Neural cell (in vitro differentiated cells): ENCODE measurements at regions not wholly inside any gene's neighbourhood (a gene's known extent, or its start where the extent isn't known, plus 50 kb on each side); places are given as distances from the start of the nearest gene placed in this dataset.

ENCODE experiments used
- H2AFZ ChIP-seq: fragments of 200-600, 300-800 bp; sonication (generic), shearing (Covaris generic); 2 replicates; pipeline ENCODE4 v1.6.0; 2014; ENCODE audit warnings: low read depth, mild to moderate bottlenecking, antibody characterized with exemption, low read length, moderate library complexity
- H3F3A ChIP-seq: fragments of 200-600 bp; shearing (Covaris generic); 2 replicates; pipeline ENCODE4 v1.6.1; 2016; ENCODE audit warnings: mild to moderate bottlenecking, moderate library complexity, mixed read lengths, antibody characterized with exemption, low read length; ENCODE audit not compliant: insufficient read depth, poor library complexity, severe bottlenecking
- H3K27ac ChIP-seq: fragments of 200-600, 300-800 bp; sonication (generic), shearing (Covaris generic); 2 replicates; pipeline ENCODE4 v1.5.1; 2014; ENCODE audit warnings: mild to moderate bottlenecking, low read length, moderate library complexity
- H3K27me3 ChIP-seq: fragments of 300-800, 200-600 bp; sonication (generic), shearing (Covaris generic); 2 replicates; pipeline ENCODE4 v1.6.0; 2014; ENCODE audit warnings: mild to moderate bottlenecking, low read depth, low read length, moderate library complexity; ENCODE audit not compliant: insufficient read depth
- H3K36me3 ChIP-seq: fragments of 300-800, 200-600 bp; sonication (generic), shearing (Covaris generic); 2 replicates; pipeline ENCODE4 v1.5.1; 2014; ENCODE audit warnings: mild to moderate bottlenecking, antibody characterized with exemption, low read length, moderate library complexity; ENCODE audit not compliant: insufficient read depth
- H3K4me2 ChIP-seq: fragments of 300-800, 200-600 bp; sonication (generic), shearing (Covaris generic); 2 replicates; pipeline ENCODE4 v1.6.0; 2014; ENCODE audit warnings: mild to moderate bottlenecking, low read length
- H3K4me3 ChIP-seq: fragments of 300-800, 200-600 bp; sonication (generic), shearing (Covaris generic); 2 replicates; pipeline ENCODE4 v1.5.1; 2014; ENCODE audit warnings: mild to moderate bottlenecking, low read length, moderate library complexity
- H3K79me2 ChIP-seq: fragments of 200-600 bp; shearing (Covaris generic); replicated peaks from 2 replicates; pipeline ENCODE4 v1.6.0; 2014; ENCODE audit warnings: mild to moderate bottlenecking, low read length, moderate library complexity; ENCODE audit not compliant: insufficient read depth
- H3K9ac ChIP-seq: fragments of 300-800, 200-600 bp; sonication (generic), shearing (Covaris generic); 2 replicates; pipeline ENCODE4 v1.6.1; 2016; ENCODE audit warnings: mild to moderate bottlenecking, low read length, mixed read lengths
- H3K9me2 ChIP-seq: fragments of 200-600 bp; shearing (Covaris generic); 2 replicates; pipeline ENCODE4 v1.6.1; 2016; ENCODE audit warnings: mild to moderate bottlenecking, low read length, mixed read lengths; ENCODE audit not compliant: insufficient read depth
- H3K9me3 ChIP-seq: fragments of 200-600, 300-800 bp; sonication (generic), shearing (Covaris generic); 2 replicates; pipeline ENCODE4 v1.6.1; 2016; ENCODE audit warnings: mild to moderate bottlenecking, mixed run types, low read length, moderate library complexity, mixed read lengths
- H4K20me1 ChIP-seq: fragments of 200-600 bp; shearing (Covaris generic); 2 replicates; pipeline ENCODE4 v1.6.1; 2016; ENCODE audit warnings: mild to moderate bottlenecking, mixed run types; ENCODE audit not compliant: insufficient read depth
- CTCF ChIP-seq: fragments of 450-650 bp; IDR thresholded peaks from 2 replicates; pipeline ENCODE4 v1.5.1; 2014; ENCODE audit warnings: antibody characterized with exemption, mild to moderate bottlenecking, moderate library complexity; ENCODE audit not compliant: poor library complexity, severe bottlenecking
- EP300 ChIP-seq: fragments of 450-650 bp; conservative IDR thresholded peaks from 2 replicates; pipeline ENCODE4 v1.6.1; 2014; ENCODE audit warnings: antibody characterized with exemption, mild to moderate bottlenecking, moderate library complexity; ENCODE audit not compliant: poor library complexity, severe bottlenecking
- EZH2 ChIP-seq: fragments of 200-600, 300-800 bp; shearing (Covaris generic), sonication (generic); IDR thresholded peaks from 2 replicates; pipeline ENCODE4 v1.6.1; 2014; ENCODE audit warnings: antibody characterized with exemption, low read length, borderline replicate concordance, mild to moderate bottlenecking; ENCODE audit not compliant: insufficient read depth, poor library complexity, severe bottlenecking
- MXI1 ChIP-seq: fragments of 450-650 bp; conservative IDR thresholded peaks from 2 replicates; pipeline ENCODE4 v1.6.1; 2014; ENCODE audit warnings: antibody characterized with exemption, mild to moderate bottlenecking; ENCODE audit not compliant: poor library complexity, severe bottlenecking
- POLR2AphosphoS5 ChIP-seq: IDR thresholded peaks from 2 replicates; pipeline ENCODE4 v1.6.1; 2012
- RAD21 ChIP-seq: fragments of 450-650 bp; conservative IDR thresholded peaks from 2 replicates; pipeline ENCODE4 v1.6.1; 2014; ENCODE audit warnings: antibody characterized with exemption, mild to moderate bottlenecking, moderate library complexity
- REST ChIP-seq: IDR thresholded peaks from 2 replicates; pipeline ENCODE4 v1.6.1; 2012; ENCODE audit warnings: borderline replicate concordance
- SMC3 ChIP-seq: fragments of 450-650 bp; conservative IDR thresholded peaks from 2 replicates; pipeline ENCODE4 v1.6.1; 2014; ENCODE audit warnings: antibody characterized with exemption, mild to moderate bottlenecking, moderate library complexity; ENCODE audit not compliant: poor library complexity
- TAF1 ChIP-seq: IDR thresholded peaks from 2 replicates; pipeline ENCODE4 v1.6.1; 2012; ENCODE audit warnings: low read depth

- TF ChIP-seq RAD21 (no peak), EZH2 (no peak), POLR2AphosphoS5 (no peak), REST (no peak), MXI1 (no peak), EP300 (no peak), SMC3 (no peak), CTCF (no peak), TAF1 (no peak)
Measured at GRCh38 chr3:165716592-165716991, 120.6 kb downstream of the BCHE start.

GRCh38 chr3:165713479-165713878 lies 123.7 kb downstream of the BCHE start:
- Histone ChIP-seq H3K27me3 (no peaks in the 10 kb centered on the region), H3K36me3 (no peaks in the 10 kb centered on the region), H3K27ac (no peak overlapping the region), H3K79me2 (no peaks in the 10 kb centered on the region), H3K9me3 (no peaks in the 10 kb centered on the region), H3K4me3 (no peak overlapping the region), H3K9me2 (no peaks in the 10 kb centered on the region), H2AFZ (no peak overlapping the region), H3F3A (no peaks in the 10 kb centered on the region), H3K9ac (no peak overlapping the region), H3K4me2 (no peak overlapping the region), H4K20me1 (no peaks in the 10 kb centered on the region)
- TF ChIP-seq CTCF (no peak), REST (no peak), TAF1 (no peak), POLR2AphosphoS5 (no peak), SMC3 (no peak), EP300 (no peak)

More at GRCh38 chr3:165716592-165716991, 120.6 kb downstream of the BCHE start:
- Histone ChIP-seq H3K4me3 (no peak overlapping the region), H3K27ac (no peak overlapping the region), H3K9me3 (no peaks in the 10 kb centered on the region), H3K4me2 (no peak overlapping the region), H3K9ac (no peak overlapping the region), H3K9me2 (no peaks in the 10 kb centered on the region), H3K27me3 (no peaks in the 10 kb centered on the region), H2AFZ (no peak overlapping the region), H3F3A (no peaks in the 10 kb centered on the region), H3K36me3 (no peaks in the 10 kb centered on the region), H4K20me1 (no peaks in the 10 kb centered on the region), H3K79me2 (no peaks in the 10 kb centered on the region)
